Psoas muscle (tissue), 7 donors: ENCODE measurements at regions not wholly inside any gene's neighbourhood (a gene's known extent, or its start where the extent isn't known, plus 50 kb on each side); places are given as distances from the start of the nearest gene placed in this dataset.

Experiments
- ATAC-seq, 4 donors: fragments of 200-7000 bp; cut with Tn5 transposase; one replicate each; pipeline ENCODE4 v1.9.1; 2020; ENCODE audit warnings: moderate library complexity in 3 of 4, mild to moderate bottlenecking in 2 of 4
- DNase-seq, 2 donors: peaks; one replicate each; pipeline ENCODE4 v3.0.0-alpha.2; 2020
- H3K27ac ChIP-seq: fragments of 200-600 bp; one replicate; pipeline ENCODE4 v1.8.0; 2022
- H3K27me3 ChIP-seq, 3 donors: fragments of 200-600 bp in 1 of 3; one replicate each; pipeline versions ENCODE4 v1.6.1 to v1.8.0; 2013 to 2022; ENCODE audit warnings: low read length in 2 of 3, mild to moderate bottlenecking in 2 of 3, moderate library complexity in 1 of 3; ENCODE audit not compliant: insufficient read depth in 3 of 3
- H3K36me3 ChIP-seq, 2 donors: fragments of 200-600 bp in 1 of 2; one replicate each; pipeline versions ENCODE4 v1.6.1 to v1.8.0; 2013 to 2022; ENCODE audit warnings: low read depth in 1 of 2, mild to moderate bottlenecking in 1 of 2, moderate library complexity in 1 of 2; ENCODE audit not compliant: insufficient read depth in 1 of 2
- H3K4me1 ChIP-seq: fragments of 200-600 bp; one replicate; pipeline ENCODE4 v1.8.0; 2022
- H3K4me3 ChIP-seq: fragments of 200-600 bp; one replicate; pipeline ENCODE4 v1.8.0; 2022; ENCODE audit warnings: mild to moderate bottlenecking
- H3K9me3 ChIP-seq: fragments of 200-600 bp; one replicate; pipeline ENCODE4 v1.8.0; 2022
- CTCF ChIP-seq: fragments of 200-600 bp; IDR thresholded peaks from one replicate; pipeline ENCODE4 v1.8.0; 2022; ENCODE audit warnings: antibody characterized with exemption
- WGBS, 3 donors: extraction: QIAGEN DNeasy Blood & Tissue Kit; methylation state at CpG; one replicate each; pipeline versions ENCODE4 v1.1.6 to v1.1.7; 2013; 5-methylcytosine and 5-hydroxymethylcytosine counted together
- intact Hi-C, 2 donors: fragments of 100-400 bp; cut with DNase I; formaldehyde crosslinking; loops; one replicate each; pipeline versions ENCODE4 v1.11.0 to v1.14.2; 2022
- donor health status: healthy with polysubstance abuse.
- donor health status: DM: no; HTN: no; CAD: no; lungs with moderate emphysema.
- donor health status: Bipolar disorder and iron deficiency.
- donor health status: healthy.
- donor health status: DM: yes; HTN: yes; CAD: no.
- donor health status: DM: no; HTN: no; CAD: no.
- donor health status: DM: yes; HTN: yes; CAD: no.

GRCh38 chr15:93271871-93272270, 182.9 kb upstream of the RGMA start:
- peaks cover 10% of the 10 kb centered on the region for H3K9me3 ChIP-seq
- intact Hi-C loops: no loop called here
- ATAC-seq: no peak
- no peak for TF ChIP-seq CTCF
- no peak for DNase-seq
- WGBS, 3 donors: 98 to 99% (median 99%) methylated on average over 7 of the region's 7 CpGs
- H3K27me3 ChIP-seq: no peaks in the 10 kb centered on the region
- no peak overlapping the region for H3K27ac ChIP-seq
- no peaks in the 10 kb centered on the region for H3K36me3 ChIP-seq
- H3K4me1 ChIP-seq: no peaks in the 10 kb centered on the region
- H3K4me3 ChIP-seq: no peak overlapping the region

- 78 to 80% (median 80%) methylated on average over 8 of the region's 8 CpGs for WGBS, 3 donors
Measured at GRCh38 chr15:93270937-93271467, 182.0 kb upstream of the RGMA start.

DNA sequence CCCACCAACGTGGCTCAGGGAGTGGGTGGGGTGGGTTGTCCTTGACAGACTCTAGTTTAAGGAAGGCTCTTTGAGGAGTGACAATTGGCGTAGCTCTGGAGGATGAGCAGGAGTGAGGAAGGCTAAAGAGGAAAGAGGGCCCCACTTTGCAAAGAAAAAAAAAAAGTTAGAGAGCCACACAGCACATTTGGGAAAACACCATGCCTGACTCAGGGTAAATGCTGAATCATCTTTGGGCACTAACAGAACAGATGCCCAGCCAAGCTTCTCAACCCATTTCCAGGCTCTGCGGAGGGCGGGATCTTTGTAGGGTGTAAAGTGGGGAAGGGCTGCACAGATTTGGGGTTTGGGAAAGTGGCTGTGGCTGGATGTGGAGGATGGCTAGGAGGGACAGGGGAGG, 179.1 kb upstream of the RGMA start:
- DNase-seq (no peak), ATAC-seq (no peak)
- Histone ChIP-seq H3K27me3 (no peaks in the 10 kb centered on the region), H3K4me3 (no peak overlapping the region), H3K4me1 (no peaks in the 10 kb centered on the region), H3K9me3 (peaks cover 10% of the 10 kb centered on the region), H3K27ac (no peak overlapping the region), H3K36me3 (no peaks in the 10 kb centered on the region)
- no peak for TF ChIP-seq CTCF
- WGBS, 3 donors: 63 to 81% (median 71%) methylated on average over 4 of the region's 4 CpGs
- intact Hi-C loops: loop anchor here in 1 of 2 donors (10.0 kb wide), 1 partner anchor 157 kb away; no protein-coding TSS in a partner anchor

More at GRCh38 chr15:93270937-93271467, 182.0 kb upstream of the RGMA start:
- ATAC-seq (no peak), DNase-seq (no peak)
- Histone ChIP-seq H3K27me3 (no peaks in the 10 kb centered on the region), H3K4me3 (no peak overlapping the region), H3K9me3 (peaks cover 10% of the 10 kb centered on the region), H3K27ac (no peak overlapping the region), H3K4me1 (no peaks in the 10 kb centered on the region), H3K36me3 (no peaks in the 10 kb centered on the region)
- TF ChIP-seq CTCF: no peak
- intact Hi-C loops: no loop called here

DNA sequence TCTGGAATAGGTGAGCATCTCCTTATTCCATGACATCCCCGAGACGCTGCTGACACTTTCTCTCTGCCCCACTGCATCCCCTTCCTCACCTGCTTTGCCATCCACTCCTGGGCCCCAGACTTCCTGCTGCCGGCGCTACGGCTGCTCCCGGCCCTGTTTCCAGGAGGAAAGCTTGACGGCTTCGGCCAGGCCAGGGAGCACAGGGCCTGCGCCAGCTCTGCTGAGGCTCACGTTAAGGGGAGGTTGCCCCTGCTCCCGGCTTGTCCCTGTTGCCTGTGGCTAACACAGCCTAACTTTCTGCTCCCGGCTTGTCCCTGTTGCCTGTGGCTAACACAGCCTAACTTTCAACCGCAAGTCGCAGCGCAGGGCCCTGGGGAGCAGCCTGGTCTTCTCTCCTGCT, 177.3 kb upstream of the RGMA start:
- 87 to 89% (median 88%) methylated on average over 15 of the region's 15 CpGs for WGBS, 3 donors
- no peak overlapping the region for H3K4me3 ChIP-seq

More for the DNA sequence above, 177.3 kb upstream of the RGMA start:
- TF ChIP-seq CTCF: no peak
- no peaks in the 10 kb centered on the region for H3K4me1 ChIP-seq
- ATAC-seq: no peak
- intact Hi-C loops: loop anchor here in 1 of 2 donors (10.0 kb wide), 1 partner anchor 159 kb away; no protein-coding TSS in a partner anchor
- H3K9me3 ChIP-seq: no peaks in the 10 kb centered on the region
- no peaks in the 10 kb centered on the region for H3K27me3 ChIP-seq
- no peak for DNase-seq
- no peak overlapping the region for H3K27ac ChIP-seq
- H3K36me3 ChIP-seq: no peaks in the 10 kb centered on the region
